Activated T-helper 1 cell treated with anti-CD3 and anti-CD28 coated beads, Interleukin-2, amount 50 U/mL, for 16 hours (primary cell): ENCODE measurements at regions not wholly inside any gene's neighbourhood (a gene's known extent, or its start where the extent isn't known, plus 50 kb on each side); places are given as distances from the start of the nearest gene placed in this dataset.
A peak's percentile ranks its signal among the peaks of the same experiment; 100 is the strongest.
"Not testable (repeated sequence)": the region's sequence is repeated elsewhere in the genome, so short reads cannot be mapped to it uniquely, and the experiment has no call there.

Source experiments
- DNase-seq, 2 donors: peaks; one replicate each; pipeline ENCODE4 v3.0.0-alpha.2; 2020; ENCODE audit warnings: low read depth in 1 of 2, low spot score in 1 of 2

- no peak for DNase-seq
These were observed 52.6 kb downstream of the TCF20 start for GRCh38 chr22:42217752-42218280.

- no peak for DNase-seq
These were observed 53.3 kb downstream of the TCF20 start for GRCh38 chr22:42217019-42217751.

GRCh38 chr22:42214633-42215415 is 55.6 kb downstream of the TCF20 start:
- DNase-seq, result no peak

GRCh38 chr22:42208362-42208761 is 62.1 kb downstream of the TCF20 start:
- no peak for DNase-seq

DNA sequence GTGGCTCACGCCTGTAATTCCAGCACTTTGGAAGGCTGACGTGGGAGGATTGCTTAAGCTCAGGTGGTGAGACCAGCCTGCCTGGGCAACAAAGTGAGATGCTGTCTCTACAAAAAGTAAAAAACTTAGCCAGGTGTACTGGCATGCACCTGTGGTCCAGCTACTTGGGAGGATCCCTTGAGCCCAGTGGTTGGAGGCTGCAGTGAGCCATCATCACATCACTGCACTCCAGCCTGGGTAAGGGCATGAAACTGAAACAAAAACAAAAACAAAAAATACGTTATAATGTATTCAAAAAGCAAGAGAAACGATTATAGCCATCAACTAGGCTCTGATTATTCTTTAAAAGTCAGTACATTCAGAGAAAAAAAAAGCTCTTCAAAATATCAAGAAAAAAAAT is 62.5 kb downstream of the TCF20 start:
- DNase-seq, result no peak

- DNase-seq, result no peak
These were observed 66.8 kb downstream of the TCF20 start for GRCh38 chr22:42203609-42204008.

GRCh38 chr22:42202669-42203068 is 67.8 kb downstream of the TCF20 start:
- peak; percentile 23 to 32 for DNase-seq

DNA sequence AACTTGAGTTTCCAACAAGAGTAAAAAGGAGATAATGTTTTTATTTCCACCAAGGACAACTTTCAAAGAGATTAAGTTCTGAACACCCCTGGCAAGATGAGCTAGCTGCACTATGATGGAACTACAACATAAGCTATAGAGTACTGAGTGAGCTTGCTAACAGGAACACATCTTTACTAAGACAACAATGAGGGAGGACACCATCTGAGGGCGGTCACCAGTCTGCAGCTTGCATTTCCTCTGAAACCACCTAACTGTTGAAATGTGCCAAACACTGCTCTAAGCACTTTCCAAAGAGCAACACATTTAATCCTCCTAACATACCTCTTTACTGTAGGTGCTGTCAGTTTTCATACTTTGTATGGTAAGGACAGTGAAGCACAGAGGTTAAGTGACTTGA is 68.4 kb downstream of the TCF20 start:
- no peak for DNase-seq

DNA sequence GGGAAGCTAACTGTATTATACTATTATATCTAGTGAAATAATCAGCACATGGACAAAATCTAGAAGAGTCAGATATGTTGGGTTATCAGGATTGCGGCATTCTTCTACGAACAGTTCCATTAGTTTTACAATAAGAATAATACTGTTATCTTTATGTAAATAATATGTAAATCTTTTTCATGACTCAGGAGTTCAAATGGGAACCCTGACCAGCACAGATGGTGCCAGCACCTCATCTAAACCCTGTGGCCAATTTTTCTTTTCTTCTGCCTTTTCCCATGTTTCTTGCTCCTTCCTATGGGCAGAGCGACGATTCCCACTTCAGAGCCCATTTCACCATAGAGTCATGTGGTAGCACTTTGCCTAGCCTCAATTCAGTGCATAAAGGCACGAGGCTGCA is 68.4 kb upstream of the CYP2D6 start:
- DNase-seq, result no peak

DNA sequence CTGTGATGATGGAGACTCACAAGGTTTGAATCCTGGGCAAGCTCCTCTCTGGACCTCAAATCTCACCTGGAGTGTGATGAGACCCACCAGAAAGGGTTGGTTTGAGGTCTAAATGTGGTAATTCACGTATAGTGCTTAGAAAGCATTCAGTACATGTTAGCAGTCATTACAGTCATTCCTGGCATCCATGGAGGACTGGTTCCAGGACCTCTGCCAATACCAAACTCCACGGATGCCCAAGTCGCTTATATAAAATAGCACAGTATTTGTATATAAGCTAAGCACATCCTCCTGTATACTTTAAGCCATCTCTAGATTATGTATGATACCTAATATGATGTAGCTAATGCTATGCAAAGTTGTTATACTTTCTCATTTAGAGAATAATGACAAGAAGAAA is 67.6 kb upstream of the CYP2D6 start:
- DNase-seq, result no peak

DNA sequence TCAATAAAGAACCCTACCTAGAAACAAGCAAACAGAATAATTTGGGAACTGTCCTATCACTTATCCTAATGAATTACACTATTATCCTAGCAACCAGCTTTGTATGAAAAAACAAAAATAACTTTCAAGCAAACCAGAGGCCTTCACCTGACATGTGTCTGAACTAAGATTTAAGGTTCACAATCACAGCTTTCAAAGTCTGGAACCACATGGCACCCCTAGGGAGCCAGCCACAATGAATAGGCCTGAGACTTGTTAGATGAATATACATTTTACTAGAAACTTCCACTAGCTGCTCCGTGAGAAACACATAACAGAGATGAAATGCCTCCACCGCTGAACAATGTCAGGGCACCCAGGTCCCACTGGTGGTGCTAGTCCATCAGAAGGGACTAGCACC is 65.8 kb upstream of the CYP2D6 start:
- DNase-seq, result no peak

GRCh38 chr22:42194953-42195352 is 64.3 kb upstream of the CYP2D6 start:
- DNase-seq, result no peak

DNA sequence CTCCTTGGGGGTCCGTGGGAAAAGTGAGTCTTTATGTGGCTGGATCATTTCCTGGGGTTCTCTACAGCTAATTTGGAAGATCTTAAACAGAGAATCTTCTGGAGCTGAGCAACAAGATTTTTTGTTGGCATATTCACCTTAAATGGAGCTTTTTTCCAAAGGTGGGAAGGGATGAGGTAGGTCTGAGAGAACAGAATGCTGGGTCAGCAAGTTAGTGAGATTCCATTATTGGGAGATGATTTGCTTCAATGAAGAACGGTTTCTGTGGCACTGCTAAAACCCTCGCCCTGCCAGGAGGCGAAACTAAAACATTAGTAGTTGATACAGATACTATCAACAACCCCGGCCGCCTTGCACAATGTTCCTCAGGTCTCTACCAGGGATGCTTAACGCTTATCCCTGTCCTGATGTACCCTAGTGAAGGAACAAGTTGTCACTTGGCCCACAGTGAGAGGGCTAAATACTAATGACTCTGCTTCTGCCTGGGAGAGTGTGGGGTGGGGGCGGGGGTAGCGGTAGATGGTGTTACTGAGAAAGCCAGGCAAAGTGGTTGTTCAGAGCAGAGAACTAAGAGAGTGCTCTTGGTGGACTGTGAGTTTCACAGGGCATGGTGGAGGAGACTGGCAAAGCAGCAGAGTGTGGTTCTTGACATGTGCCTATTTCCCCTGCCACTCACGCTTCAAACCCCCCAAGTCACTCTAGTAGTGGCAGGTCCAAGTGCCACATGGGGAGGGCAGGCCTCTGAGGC is 63.7 kb upstream of the CYP2D6 start:
- DNase-seq, result no peak

- no peak for DNase-seq
These were observed 61.9 kb upstream of the CYP2D6 start for GRCh38 chr22:42192547-42192946.

GRCh38 chr22:42190274-42190673 is 59.7 kb upstream of the CYP2D6 start:
- no peak for DNase-seq

GRCh38 chr22:42189761-42190160 is 59.2 kb upstream of the CYP2D6 start:
- DNase-seq, result no peak

GRCh38 chr22:42188808-42189447 is 58.3 kb upstream of the CYP2D6 start:
- DNase-seq, result no peak

GRCh38 chr22:42187646-42188045 is 57.0 kb upstream of the CYP2D6 start:
- DNase-seq, result no peak

GRCh38 chr22:42185915-42186439 is 55.4 kb upstream of the CYP2D6 start:
- no peak for DNase-seq

DNA sequence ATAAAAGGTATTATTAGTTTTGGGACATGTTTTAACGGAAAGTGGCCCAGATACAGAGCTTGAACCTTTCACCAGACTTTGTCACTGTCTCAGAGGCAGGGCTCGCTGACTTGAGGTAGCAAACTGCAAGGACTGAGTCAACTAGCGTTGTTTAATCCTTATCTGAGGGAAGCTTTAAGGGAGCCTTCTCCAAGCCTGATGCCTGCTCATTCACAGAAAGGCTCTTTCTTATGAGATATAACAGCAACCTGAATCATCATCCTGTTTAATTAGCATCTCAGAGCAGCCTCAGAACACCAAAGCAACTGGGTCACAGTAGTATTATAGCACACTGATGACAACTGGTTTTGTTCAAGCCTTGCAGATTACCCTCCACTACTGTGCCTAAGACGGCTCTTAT is 54.2 kb upstream of the CYP2D6 start:
- no peak for DNase-seq

- DNase-seq, result not testable (repeated sequence)
These were observed 53.0 kb upstream of the CYP2D6 start for GRCh38 chr22:42183461-42184059.
